Liver (tissue), 8 donors: ENCODE measurements at regions not wholly inside any gene's neighbourhood (a gene's known extent, or its start where the extent isn't known, plus 50 kb on each side); places are given as distances from the start of the nearest gene placed in this dataset.

Source experiments
- DNase-seq: peaks from one replicate; pipeline ENCODE4 v3.0.0-alpha.2; 2017; ENCODE audit warnings: low spot score
- H3K27ac ChIP-seq, 2 donors: one replicate each; pipeline ENCODE4 v1.7.0; 2013; ENCODE audit warnings: inconsistent platforms in 2 of 2, low read length in 2 of 2, control low read depth in 1 of 2, low read depth in 1 of 2, mild to moderate bottlenecking in 1 of 2
- H3K27me3 ChIP-seq, 4 donors: one replicate each; pipeline versions ENCODE4 v1.6.1 to v1.7.0; 2013; ENCODE audit warnings: low read length in 3 of 4, inconsistent platforms in 1 of 4, mild to moderate bottlenecking in 1 of 4, moderate library complexity in 1 of 4; ENCODE audit not compliant: control insufficient read depth in 4 of 4, insufficient read depth in 4 of 4
- H3K36me3 ChIP-seq, 4 donors: one replicate each; pipeline versions ENCODE4 v1.6.1 to v1.7.0; 2013; ENCODE audit warnings: low read length in 3 of 4, mild to moderate bottlenecking in 3 of 4, low read depth in 1 of 4, moderate library complexity in 1 of 4; ENCODE audit not compliant: control insufficient read depth in 4 of 4, insufficient read depth in 3 of 4
- H3K4me1 ChIP-seq, 4 donors: one replicate each; pipeline versions ENCODE4 v1.6.1 to v1.7.0; 2013; ENCODE audit warnings: low read length in 3 of 4, mild to moderate bottlenecking in 3 of 4, moderate library complexity in 1 of 4; ENCODE audit not compliant: control insufficient read depth in 4 of 4, insufficient read depth in 4 of 4
- H3K4me3 ChIP-seq, 3 donors: one replicate each; pipeline versions ENCODE4 v1.6.1 to v1.7.0; 2013; ENCODE audit warnings: low read length in 3 of 3, control low read depth in 1 of 3, low read depth in 1 of 3, mild to moderate bottlenecking in 1 of 3
- H3K9ac ChIP-seq, 2 donors: one replicate each; pipeline ENCODE4 v1.7.0; 2013; ENCODE audit warnings: low read length in 2 of 2, mild to moderate bottlenecking in 2 of 2, moderate library complexity in 2 of 2, control low read depth in 1 of 2, low read depth in 1 of 2
- H3K9me3 ChIP-seq, 4 donors: one replicate each; pipeline versions ENCODE4 v1.6.1 to v1.7.0; 2013; ENCODE audit warnings: low read length in 3 of 4; ENCODE audit not compliant: control insufficient read depth in 4 of 4
- CTCF ChIP-seq: fragments of 150-350 bp; IDR thresholded peaks from 2 replicates; pipeline ENCODE4 v1.5.1; 2017; ENCODE audit warnings: improper control_type of control experiment, low read depth, low read length; ENCODE audit not compliant: missing input control
- EGR1 ChIP-seq, 2 donors: IDR thresholded peaks; 2 replicates each; pipeline ENCODE4 v1.6.1; 2016 to 2018; ENCODE audit warnings: antibody characterized with exemption in 2 of 2, low read depth in 2 of 2
- FOXA1 ChIP-seq: IDR thresholded peaks from 2 replicates; pipeline ENCODE4 v1.6.1; 2016; ENCODE audit warnings: antibody characterized with exemption
- FOXA2 ChIP-seq: IDR thresholded peaks from 2 replicates; pipeline ENCODE4 v1.6.1; 2016; ENCODE audit warnings: antibody characterized with exemption
- GABPA ChIP-seq, 2 donors: IDR thresholded peaks in 1 of 2; conservative IDR thresholded peaks in 1 of 2; 2 replicates each; pipeline ENCODE4 v1.6.1; 2016; ENCODE audit warnings: antibody characterized with exemption in 2 of 2, mild to moderate bottlenecking in 1 of 2, moderate library complexity in 1 of 2
- HNF4A ChIP-seq, 2 donors: conservative IDR thresholded peaks; 2 replicates each; pipeline ENCODE4 v1.6.1; 2016; ENCODE audit warnings: antibody characterized with exemption in 2 of 2, mild to moderate bottlenecking in 2 of 2
- HNF4G ChIP-seq: IDR thresholded peaks from 2 replicates; pipeline ENCODE4 v1.6.1; 2016; ENCODE audit warnings: antibody characterized with exemption
- JUND ChIP-seq, 2 donors: IDR thresholded peaks; 2 replicates each; pipeline ENCODE4 v1.6.1; 2016; ENCODE audit warnings: antibody characterized with exemption in 2 of 2
- NR2F2 ChIP-seq: IDR thresholded peaks from 2 replicates; pipeline ENCODE4 v1.6.1; 2016; ENCODE audit warnings: antibody characterized with exemption
- RAD21 ChIP-seq, 2 donors: IDR thresholded peaks; 2 replicates each; pipeline ENCODE4 v1.6.1; 2016; ENCODE audit warnings: antibody characterized with exemption in 2 of 2, mild to moderate bottlenecking in 2 of 2
- RXRA ChIP-seq, 2 donors: IDR thresholded peaks; 2 replicates each; pipeline ENCODE4 v1.6.1; 2017 to 2018; ENCODE audit warnings: antibody characterized with exemption in 2 of 2, mild to moderate bottlenecking in 1 of 2
- SP1 ChIP-seq: IDR thresholded peaks from 2 replicates; pipeline ENCODE4 v1.6.1; 2018; ENCODE audit warnings: antibody characterized with exemption, mild to moderate bottlenecking
- YY1 ChIP-seq: IDR thresholded peaks from 2 replicates; pipeline ENCODE4 v1.6.1; 2016; ENCODE audit warnings: antibody characterized with exemption, mild to moderate bottlenecking
- ZBTB33 ChIP-seq: IDR thresholded peaks from 2 replicates; pipeline ENCODE4 v1.6.1; 2016; ENCODE audit warnings: antibody characterized with exemption
- WGBS: extraction: QIAGEN DNeasy Blood & Tissue Kit; methylation state at CpG from one replicate; pipeline ENCODE4 v1.1.7; 2013; 5-methylcytosine and 5-hydroxymethylcytosine counted together
- TF ChIP-seq, protein P1 (sequence below): IDR thresholded peaks from 2 replicates; pipeline ENCODE4 v1.6.1; 2016; ENCODE audit warnings: antibody characterized with exemption
- donor health status: healthy.
- donor health status: healthy.
- donor health status: healthy.
- donor health status: healthy.
- donor health status: healthy.

GRCh38 chr3:99526921-99527320 lies 111.5 kb upstream of the COL8A1 start:
- no peak overlapping the region for H3K9ac ChIP-seq
- WGBS, result 60% methylated on average over 4 of the region's 4 CpGs
- no peaks in the 10 kb centered on the region for H3K9me3 ChIP-seq
- no peak overlapping the region for H3K27ac ChIP-seq
- H3K4me1 ChIP-seq, result no peaks in the 10 kb centered on the region
- no peak for TF ChIP-seq GABPA (IDR thresholded peaks at IDR 0.05 in 1 of 2, conservative IDR thresholded peaks at IDR 0.05 in 1 of 2)
- no peak overlapping the region for H3K4me3 ChIP-seq
- DNase-seq, result no peak
- no peaks in the 10 kb centered on the region for H3K27me3 ChIP-seq
- H3K36me3 ChIP-seq, result no peaks in the 10 kb centered on the region

DNA sequence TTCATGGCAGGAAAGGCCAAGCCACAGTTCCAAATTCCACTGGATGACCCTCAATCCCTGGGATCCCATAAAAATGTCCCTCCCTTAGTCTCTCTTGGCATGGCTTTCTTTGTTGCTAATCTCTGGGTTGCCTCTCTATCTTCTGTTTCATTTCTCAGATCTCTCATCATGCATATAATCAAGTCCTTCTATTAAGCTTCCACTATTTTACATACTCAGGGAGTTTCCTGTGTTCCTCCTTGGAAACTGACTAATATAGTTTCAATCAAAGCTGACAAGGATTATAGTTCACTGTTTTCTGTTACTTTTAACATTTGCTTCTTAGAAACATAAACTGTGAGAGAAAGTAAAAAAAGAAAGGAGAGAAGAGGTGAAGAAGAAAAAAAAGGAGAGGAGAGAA lies 113.8 kb upstream of the COL8A1 start:
- no peaks in the 10 kb centered on the region for H3K27me3 ChIP-seq
- H3K4me1 ChIP-seq, result no peaks in the 10 kb centered on the region
- H3K9me3 ChIP-seq, result no peaks in the 10 kb centered on the region
- no peak overlapping the region for H3K9ac ChIP-seq
- TF ChIP-seq SP1, result no peak
- no peak for TF ChIP-seq RXRA (IDR thresholded peaks at IDR 0.05)
- TF ChIP-seq HNF4G, result no peak
- no peak for TF ChIP-seq GABPA (IDR thresholded peaks at IDR 0.05 in 1 of 2, conservative IDR thresholded peaks at IDR 0.05 in 1 of 2)
- no peak for TF ChIP-seq YY1
- TF ChIP-seq RAD21 (IDR thresholded peaks at IDR 0.05), result no peak
- TF ChIP-seq EGR1 (IDR thresholded peaks at IDR 0.05; ENCODE audit: low read depth in 2 of 2), result no peak
- no peak for TF ChIP-seq FOXA1
- no peak for TF ChIP-seq NR2F2
- TF ChIP-seq JUND (IDR thresholded peaks at IDR 0.05), result no peak
- TF ChIP-seq FOXA2, result no peak
- H3K4me3 ChIP-seq, result no peak overlapping the region
- H3K36me3 ChIP-seq, result no peaks in the 10 kb centered on the region
- no peak for DNase-seq
- no peak overlapping the region for H3K27ac ChIP-seq

GRCh38 chr3:99523431-99524127 lies 114.8 kb upstream of the COL8A1 start:
- H3K27ac ChIP-seq, result no peak overlapping the region
- H3K4me3 ChIP-seq, result no peak overlapping the region
- TF ChIP-seq ZBTB33 (no peak), FOXA2 (no peak), HNF4A (conservative IDR thresholded peaks at IDR 0.05) (no peak)
- no peak overlapping the region for H3K9ac ChIP-seq
- H3K9me3 ChIP-seq, result no peaks in the 10 kb centered on the region
- no peak for DNase-seq
- H3K36me3 ChIP-seq, result no peaks in the 10 kb centered on the region
- WGBS, result 65% methylated on average over 3 of the region's 3 CpGs
- no peaks in the 10 kb centered on the region for H3K4me1 ChIP-seq
- no peaks in the 10 kb centered on the region for H3K27me3 ChIP-seq

DNA sequence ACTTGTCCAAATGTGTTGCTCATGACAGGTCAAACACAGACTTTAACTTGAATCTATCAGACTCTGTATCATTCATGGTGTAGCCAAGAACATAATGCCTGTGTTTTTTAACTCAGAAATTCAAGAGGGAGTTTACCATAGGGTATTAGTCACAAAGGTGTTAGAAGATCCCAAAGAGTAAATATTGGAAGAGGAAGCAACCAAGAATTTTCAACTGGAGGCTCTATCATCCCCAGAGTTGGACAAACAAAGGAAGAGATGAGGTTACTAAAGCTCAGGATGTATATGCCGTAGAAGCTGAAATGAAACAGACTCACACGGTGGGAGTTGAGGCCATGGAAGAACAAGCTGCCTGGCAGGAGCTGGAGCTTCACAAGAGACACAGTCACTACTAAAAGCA lies 116.2 kb upstream of the COL8A1 start:
- Histone ChIP-seq H3K4me3 (no peak overlapping the region), H3K27me3 (no peaks in the 10 kb centered on the region), H3K36me3 (no peaks in the 10 kb centered on the region), H3K27ac (no peak overlapping the region), H3K9ac (no peak overlapping the region), H3K9me3 (no peaks in the 10 kb centered on the region), H3K4me1 (no peaks in the 10 kb centered on the region)
- 54% methylated on average over 2 of the region's 2 CpGs for WGBS
- no peak for DNase-seq
- no peak for TF ChIP-seq EGR1 (IDR thresholded peaks at IDR 0.05; ENCODE audit: low read depth in 2 of 2)
- TF ChIP-seq, protein P1, sequence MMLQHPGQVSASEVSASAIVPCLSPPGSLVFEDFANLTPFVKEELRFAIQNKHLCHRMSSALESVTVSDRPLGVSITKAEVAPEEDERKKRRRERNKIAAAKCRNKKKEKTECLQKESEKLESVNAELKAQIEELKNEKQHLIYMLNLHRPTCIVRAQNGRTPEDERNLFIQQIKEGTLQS, result no peak
- TF ChIP-seq CTCF, result no peak
- no peak for TF ChIP-seq NR2F2
- no peak for TF ChIP-seq SP1
- no peak for TF ChIP-seq FOXA1
- no peak for TF ChIP-seq YY1
- TF ChIP-seq ZBTB33, result no peak
